ENCODE measurements at regions not wholly inside any gene's neighbourhood (a gene's known extent, or its start where the extent isn't known, plus 50 kb on each side); places are given as distances from the start of the nearest gene placed in this dataset.

- TF ChIP-seq CTCF (IDR thresholded peaks at IDR 0.05) (no peak), ZFX (IDR thresholded peaks at IDR 0.05; ENCODE audit: borderline replicate concordance) (no peak)
These were observed 139.7 kb upstream of the C1orf87 start for GRCh38 chr1:60213253-60213652.
